Activated CD4-positive, CD25-positive, alpha-beta regulatory T cell (primary cell): ENCODE measurements at regions not wholly inside any gene's neighbourhood (a gene's known extent, or its start where the extent isn't known, plus 50 kb on each side); places are given as distances from the start of the nearest gene placed in this dataset.

Experiments
- DNase-seq, 4 experiments: peaks; one replicate each; lab custom pipeline; 2025; lab: John Stamatoyannopoulos, UW

DNA sequence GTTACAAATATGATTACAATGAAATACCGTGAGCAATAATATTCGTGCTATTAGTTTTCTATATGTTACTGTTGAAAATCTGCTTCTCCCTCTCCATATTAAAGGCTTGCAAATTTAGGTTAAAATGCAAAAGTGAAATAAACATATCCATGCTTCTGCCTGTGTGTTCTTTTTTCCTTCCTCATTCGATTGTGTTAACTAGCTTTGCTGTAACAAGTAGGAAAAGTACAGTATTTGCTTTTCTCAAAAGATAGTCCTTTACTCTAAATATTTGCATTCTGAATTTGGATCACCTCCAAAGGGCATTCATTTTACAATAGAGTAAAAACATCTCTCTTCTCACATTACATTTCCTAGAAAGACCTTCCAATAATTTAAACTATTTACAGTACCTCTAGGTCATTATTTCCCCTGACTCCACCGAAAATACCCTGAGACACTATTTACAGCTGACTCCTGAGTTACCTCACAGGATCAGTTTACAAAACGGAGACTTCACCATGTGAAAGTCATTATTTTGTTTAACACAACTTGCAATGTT lies 835.0 kb upstream of the FANCL start:
- DNase-seq: no peak

DNA sequence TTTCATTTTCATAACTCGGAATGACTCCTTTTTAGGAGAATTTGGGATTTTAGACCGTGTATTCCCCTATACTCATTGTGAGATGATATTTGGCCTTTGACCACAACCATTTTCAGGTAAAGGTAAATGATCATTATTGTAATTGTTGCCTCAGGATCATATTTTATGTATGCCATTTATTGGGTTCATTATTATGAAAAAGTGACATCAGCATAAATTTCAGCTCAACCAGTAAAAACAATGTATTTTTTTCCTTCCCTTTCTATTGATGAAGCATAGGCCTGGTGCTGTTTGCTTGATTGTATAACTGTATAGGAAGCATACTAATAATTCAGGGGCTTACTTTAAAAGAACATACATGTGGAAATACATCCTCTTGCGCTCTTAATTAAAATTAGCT lies 832.9 kb upstream of the FANCL start:
- no peak for DNase-seq

DNA sequence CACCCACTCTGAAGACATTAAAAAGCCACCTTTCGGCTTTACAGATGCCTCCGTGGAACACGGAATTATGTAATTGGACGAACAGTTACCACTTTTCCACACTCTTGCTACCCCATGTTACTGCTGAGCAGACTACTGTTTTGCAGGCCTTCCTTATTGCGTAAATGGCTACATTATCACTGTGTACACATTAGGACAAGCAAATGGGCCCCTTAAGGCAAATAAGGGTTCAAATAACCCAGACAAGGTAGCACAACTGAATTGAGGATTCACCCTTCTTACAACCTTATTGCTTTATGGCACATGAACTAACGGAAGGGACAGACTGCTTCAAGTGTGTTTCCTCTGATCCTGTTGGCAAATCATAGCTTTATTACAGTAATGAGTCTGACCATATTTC lies 832.2 kb upstream of the FANCL start:
- no peak for DNase-seq

DNA sequence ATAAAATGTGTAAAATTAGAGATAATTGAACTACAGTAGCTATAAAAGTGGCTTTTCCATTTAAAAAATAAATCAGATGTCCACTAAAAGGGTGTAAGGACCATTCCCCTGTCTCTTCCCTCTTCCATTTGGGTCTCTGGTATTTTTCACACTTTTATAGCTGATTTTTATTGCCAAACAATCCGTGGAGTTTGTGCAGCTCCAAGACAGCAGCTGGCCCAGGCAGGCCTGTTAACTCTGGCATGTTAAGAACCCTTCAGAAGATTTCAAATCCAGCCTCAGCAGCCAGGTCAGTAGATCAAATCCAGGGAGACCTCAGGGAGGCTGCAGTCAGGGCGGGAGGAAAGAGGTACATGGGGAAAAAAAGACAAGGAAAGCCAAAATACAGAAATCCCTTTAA lies 827.1 kb upstream of the FANCL start:
- no peak for DNase-seq

DNA sequence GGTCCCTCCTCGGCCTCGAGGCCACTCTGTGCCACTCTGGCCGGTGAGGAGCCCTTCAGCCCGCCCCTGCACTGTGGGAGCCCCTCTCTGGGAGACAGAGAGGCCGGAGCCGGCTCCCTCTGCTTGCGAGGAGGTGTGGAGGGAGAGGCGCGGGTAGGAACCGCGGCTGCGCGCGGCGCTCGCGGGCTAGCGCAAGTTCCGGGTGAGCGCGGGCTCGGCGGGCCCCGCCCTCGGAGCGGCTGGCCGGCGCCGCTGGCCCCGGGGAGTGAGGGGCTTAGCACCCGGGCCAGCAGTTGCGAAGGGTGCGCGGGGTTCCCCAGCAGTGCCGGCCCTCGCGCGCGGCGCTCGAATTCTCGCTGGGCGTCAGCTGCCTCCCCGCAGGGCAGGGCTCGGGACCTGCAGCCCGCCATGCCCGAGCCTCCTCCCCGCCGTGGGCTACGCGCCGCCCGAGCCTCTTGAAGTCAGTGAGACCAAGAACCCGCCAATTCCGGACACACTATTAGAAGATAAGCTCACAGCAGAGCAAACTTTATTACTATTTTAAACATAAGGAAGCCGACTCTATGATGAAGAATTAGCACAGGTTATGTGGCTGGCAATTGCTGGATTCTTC lies 825.8 kb upstream of the FANCL start:
- DNase-seq: no peak

DNA sequence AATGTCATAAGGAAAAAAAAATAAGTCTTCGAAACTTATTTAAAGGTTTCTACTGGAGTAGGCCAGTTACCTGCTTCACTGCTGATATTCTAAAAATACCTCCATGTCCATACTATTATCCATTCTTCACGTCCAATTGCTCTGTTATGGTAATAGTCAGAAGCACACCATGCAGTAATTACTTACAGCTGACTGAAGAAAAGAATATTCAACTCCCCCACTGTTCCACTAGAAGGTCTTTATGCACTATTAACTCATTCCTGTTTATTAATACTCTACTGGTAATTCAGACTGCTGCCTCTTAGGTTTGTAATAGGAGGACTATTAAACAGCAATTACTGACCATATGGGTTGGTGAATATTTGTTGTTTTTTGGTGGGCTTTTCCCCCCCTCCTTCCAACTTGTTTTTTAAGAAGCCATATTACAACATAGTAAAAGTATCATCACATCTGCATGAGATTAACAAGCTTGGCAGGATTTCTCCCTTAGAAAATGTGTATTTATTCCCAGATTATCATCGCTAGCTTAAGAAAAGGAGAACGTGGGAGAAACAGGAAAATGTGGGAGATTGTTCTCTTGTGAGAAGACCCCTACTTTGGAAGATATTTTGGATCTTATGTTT lies 806.4 kb upstream of the FANCL start:
- no peak for DNase-seq

DNA sequence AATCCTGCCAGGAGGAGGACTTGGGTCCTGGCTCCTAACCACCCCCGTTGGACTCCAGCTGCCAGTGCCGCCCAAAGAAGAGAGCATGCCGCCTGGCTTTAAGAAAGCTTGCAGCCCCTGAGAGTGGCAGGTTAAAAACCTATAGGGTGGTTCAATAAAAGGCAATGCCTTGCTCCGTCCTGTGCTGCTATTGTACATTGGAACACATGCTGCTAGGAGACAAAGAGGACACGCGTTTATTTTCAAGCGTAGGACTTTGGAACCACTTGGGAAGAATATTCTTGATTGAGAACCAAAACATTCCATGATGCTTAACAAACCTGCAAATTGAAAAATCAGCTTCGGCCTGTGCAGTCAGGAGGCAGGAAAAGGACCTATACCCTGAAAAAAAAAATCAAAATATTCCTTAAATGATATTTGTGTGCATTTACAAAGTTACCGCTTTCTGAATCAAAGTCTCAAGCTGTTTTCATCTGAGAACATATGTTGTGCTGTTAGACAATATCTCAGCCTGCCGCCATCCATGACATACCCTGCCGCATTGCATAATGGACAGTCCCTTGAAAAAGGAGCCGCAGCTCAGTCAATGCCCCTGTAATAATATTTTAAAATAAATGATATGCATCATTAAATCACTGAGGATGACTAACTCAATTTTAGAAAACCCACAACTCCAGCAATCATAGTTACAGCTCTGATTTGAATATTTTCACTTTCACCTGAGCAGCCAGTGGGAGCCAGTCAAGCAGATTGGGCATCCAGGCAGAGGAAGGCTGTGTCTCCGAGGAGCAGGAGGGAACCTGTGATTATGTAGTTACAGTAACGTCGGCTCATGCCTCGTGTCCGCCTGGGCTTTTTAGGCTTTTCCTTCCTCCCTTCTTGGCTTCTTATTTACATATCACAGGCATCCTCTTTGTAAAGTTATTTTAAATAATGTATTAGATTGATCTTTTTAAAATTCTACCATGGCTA lies 805.6 kb upstream of the FANCL start:
- DNase-seq: no peak

DNA sequence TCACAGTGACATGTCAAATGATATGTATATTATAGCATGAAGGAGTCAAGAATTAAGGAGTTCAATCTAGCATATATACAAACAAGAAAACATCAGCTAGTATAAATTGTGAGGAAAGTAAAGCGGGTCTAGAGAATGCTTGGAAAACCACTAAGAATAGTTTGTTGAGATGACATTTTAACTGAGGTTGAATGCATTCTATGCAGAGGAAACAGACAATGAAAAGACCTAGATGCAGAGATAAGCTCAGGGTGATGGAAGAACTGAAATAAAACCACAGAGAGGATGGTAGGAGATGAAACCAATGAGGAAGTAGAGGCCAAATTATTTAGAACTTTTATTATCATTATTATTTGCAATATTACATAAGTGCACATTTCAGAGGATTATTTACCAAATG lies 803.6 kb upstream of the FANCL start:
- no peak for DNase-seq

DNA sequence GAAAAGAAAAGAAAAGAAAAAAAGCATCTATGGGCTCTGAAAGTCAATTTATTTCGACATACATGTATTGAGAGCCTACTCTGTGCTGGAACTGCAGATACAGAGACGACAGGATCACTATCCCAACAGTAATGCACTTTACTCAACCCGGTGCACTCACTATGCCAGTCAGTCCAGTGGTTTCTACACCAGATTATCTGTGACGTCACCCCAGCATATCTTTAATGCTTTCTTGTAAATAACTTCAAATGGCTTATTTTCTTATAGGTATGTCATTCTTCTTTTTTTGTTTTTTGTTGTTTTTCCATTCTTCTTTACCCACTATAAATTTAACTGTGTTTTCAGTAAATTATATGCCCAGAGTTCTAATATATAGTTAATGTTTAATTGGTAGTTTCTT lies 800.0 kb upstream of the FANCL start:
- DNase-seq: no peak

DNA sequence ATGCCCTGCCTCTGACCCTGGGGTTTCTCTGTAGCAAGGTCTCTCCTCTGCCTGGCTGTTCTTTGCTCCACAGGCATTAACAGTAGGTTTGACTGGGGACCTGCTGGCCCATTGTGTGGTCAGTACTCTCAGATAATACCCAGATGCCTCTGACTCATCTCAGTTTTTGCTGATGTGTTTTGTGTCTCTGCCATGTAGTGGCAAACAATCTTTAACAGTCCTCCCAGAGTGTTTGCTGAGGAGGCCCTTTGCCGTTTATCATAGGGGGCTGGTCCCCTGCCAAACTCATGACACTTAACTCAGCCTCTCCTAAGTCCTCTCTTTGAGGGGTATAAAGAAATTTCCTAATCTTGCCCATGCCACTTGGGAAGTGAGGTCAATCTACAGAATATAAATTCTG lies 793.7 kb upstream of the FANCL start:
- no peak for DNase-seq

DNA sequence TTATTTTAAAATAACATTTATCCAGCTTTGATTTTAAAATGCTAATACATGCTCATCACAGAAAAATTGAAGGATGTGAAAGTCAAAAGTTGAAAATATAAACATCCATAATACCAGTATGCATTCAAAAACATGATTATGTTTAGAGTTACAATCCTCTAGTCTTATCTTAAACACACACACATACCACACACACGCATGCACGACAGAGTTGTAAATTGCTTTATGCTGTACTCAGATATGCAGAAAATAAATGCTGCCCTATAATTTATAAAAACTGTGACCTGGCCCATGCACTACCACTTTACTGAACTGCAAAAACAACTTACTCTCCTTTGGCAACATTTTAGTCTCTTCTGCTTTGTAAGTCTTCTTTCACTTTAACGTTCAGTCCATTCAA lies 793.0 kb upstream of the FANCL start:
- DNase-seq: no peak

DNA sequence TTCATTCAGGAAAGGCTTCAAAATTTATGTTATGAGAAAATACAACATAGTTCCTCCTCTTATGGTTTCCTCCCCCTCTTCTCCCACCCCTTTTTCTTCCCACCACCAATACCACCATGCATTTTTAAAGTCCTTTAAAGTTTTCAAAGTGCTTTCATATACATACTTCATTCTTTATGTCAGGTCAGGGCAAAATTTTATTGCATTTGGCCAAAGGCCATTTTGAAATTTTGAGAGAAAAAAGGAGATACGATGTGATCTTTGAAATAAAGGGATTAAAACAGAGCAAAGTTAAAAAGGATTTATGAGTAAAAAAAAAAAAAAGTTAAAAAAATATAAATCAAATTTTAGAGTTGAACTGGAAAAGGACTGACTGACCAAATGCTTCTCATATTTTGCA lies 792.5 kb upstream of the FANCL start:
- no peak for DNase-seq

DNA sequence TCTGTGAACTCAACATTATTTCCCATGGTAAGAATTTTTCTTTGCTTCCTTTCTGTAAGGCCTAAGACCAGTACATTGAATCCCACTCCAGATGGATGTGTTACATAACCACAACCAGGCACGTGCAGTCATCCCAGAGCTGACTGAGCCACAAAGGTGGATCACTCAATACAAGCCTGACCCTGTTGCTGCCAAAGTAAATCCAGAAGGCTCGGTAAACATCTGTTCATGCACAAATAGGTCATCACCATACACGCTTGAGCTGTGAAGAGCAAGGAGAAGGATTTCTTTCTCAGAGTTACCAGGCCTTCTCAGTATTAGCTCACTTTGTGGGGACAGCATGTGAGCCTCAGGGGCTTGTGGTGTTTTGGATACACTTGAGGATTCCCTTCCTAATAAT lies 791.4 kb upstream of the FANCL start:
- no peak for DNase-seq

DNA sequence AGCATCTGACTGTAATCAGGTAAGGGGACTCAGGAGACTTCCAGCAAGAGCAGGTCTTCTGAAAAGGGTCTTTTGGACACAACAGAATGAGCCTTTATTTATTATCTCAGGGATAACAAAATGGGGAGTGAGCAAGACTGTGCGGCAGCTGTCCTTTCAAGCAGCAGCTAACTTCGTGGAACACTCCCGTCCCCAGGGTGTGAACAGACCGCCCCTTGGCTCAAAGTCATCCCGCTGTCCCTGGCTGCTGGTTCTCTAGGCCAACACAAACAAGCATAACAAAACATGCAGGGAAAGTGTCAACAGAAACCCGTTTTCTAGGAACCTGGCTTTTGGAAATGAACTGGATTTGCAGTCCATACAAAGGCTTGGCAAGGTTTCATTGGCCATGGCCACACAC lies 787.9 kb upstream of the FANCL start:
- DNase-seq: no peak

DNA sequence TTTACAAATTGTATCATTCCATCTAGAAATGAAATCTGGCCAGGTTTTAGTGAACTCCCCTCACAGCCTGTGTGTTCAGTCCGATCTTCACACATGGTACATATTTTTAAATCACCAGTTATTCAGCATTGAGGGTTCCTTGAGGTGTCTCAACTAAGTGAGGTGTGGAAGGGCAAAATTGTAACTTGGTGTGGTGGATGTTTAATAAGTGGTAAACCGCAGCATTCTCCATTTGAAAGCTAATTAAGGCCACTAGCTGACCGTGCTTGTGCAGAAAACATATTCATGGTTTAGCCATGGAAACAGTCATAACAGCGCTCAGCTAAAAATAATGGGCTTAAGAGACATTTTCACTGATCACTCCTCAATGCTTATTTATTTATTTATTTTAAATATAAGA lies 786.2 kb upstream of the FANCL start:
- no peak for DNase-seq

DNA sequence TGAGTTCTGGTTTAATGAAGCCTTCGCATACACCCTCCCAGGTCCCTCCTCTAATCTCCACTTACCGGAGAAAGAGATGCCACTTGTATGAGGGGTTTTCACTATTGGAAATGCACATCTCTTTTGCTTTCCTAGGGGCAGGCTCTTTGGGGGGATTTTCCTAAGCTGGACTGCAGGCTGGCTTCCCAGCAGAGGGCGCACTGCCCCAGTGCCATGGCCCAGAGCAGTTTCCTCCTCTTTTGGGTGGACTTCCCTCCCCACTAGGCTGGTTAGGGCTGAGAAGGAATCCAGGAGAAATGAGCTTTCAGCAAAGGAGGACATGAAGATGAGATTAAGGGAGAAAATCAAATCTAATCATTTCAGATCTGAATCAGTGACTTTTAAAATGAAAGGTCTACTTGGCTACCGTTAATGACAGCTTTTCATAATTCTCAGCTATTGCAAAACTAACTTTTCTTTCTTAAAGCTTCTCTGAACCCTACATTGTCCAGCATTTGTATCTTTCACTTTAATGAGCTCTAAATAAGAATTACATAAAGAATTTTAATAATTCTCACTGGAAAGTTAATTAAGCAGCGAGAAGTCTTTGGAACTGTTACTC lies 784.1 kb upstream of the FANCL start:
- no peak for DNase-seq

DNA sequence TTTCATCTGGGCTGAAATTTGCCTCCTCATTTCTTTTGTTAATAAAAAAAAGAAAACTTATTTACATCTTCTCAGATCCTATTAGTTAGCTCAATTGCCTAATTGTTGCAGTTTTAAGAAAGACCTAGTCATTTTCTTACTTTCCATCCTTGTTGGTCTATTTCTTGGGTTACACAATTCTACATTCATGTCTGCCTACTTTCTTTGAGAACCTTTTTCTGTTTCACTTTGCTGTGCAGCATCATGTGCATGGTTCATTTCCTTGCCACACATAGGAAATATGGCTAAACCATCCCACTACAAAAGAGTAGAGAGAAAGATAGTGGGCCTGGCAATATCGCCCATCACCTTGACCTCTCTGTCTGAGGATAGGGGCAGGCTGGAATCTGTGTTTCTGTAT lies 780.7 kb upstream of the FANCL start:
- no peak for DNase-seq

DNA sequence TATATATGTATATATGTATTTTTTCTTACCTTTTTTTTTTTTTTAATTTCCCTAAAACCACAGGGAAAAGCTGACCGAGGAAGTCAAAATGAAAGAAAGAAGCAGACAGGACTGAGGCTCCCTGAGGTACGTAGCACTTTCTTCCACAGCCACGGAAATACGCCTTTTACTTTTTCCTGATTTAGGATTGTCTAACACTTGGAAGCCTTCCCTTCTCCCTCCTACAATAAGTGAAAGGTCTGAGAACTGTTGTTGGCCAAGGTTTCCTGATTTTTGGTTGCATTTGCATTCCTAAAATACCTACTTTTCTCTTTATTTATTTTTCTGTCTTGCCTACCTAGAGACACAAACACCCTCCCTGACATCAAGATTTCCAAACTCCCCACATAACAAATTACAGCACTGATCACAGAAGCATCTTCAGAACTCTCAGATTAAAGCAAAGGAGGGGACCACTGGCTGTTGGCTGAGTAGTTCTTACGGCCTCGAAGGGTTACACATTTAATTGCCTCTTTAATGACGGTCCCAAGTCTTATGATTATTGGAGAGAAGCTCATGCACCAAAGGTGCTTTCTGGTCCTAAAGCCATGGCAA lies 778.5 kb upstream of the FANCL start:
- no peak for DNase-seq

DNA sequence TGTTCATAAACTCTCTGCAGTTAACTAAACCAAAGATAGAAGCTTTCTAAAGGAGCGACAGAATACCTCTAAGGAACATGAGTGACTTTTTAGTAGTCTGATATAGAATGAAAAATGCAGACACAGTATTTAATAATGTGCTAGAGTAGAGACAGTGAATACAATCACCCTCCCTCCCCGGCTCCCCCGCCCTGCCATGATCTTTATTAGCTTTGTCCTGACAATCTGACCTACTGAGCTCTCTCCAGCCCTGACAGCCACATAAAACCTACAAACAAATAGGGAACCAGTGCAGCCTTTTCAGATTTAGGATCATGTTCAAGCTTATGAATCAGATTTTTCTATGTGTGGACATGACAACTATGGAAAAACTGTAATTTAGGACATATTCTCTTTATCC lies 777.6 kb upstream of the FANCL start:
- no peak for DNase-seq

DNA sequence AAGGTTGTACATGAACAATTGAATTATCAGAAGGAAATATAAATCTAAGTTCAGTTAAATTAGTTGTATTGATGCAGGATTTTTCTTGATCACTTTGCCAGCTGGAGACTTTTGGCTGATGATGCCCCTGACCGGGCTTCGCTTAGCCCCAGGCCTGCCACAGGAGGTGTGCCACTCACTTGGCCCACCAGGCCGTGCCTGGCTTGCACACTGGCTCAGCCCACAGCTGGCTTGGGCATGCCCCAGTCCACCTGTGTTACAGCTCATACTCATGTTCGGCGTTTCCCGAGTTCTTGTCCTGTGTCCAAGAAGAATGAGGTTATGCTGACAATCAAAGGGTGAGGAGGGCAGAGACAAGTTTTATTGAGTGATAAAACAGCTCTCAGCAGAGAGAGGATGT lies 773.9 kb upstream of the FANCL start:
- DNase-seq: no peak

DNA sequence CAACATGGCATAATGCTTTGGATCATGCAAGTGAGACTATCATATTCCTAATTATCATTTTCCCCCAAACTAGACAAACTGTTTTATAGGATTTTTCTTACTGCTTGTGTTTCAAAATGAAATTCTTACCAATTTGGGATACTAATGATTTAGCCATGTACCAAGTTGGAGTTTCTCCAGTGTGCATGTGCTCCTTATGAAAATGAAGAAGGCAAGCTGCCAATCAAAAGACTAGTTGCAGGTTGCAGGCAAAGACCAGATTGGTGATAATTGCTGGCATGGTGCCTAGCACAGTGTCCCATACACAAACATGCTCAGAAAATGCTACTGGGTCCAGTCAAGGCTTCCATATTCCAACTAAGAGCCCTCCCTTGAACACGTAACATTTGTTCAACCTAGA lies 771.8 kb upstream of the FANCL start:
- DNase-seq: no peak

DNA sequence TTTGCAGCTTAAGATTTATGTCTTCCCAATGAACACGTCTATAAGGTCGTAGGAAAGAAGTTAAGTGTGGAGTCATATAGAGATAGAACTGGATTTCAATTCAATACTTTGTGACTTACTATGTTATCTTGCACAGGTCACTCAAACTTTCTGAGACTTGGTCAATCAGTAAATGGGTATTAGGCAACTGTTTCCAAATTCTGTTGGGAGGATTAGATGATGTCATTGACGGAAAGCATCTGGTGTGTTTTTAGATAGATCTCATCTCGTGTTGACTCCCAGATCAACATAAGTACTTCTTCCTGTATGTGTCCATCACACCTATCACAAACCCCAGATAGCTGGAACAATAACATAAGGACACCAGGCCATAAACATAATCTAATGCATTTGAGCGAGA lies 771.1 kb upstream of the FANCL start:
- DNase-seq: no peak
